ENCODE measurements at regions not wholly inside any gene's neighbourhood (a gene's known extent, or its start where the extent isn't known, plus 50 kb on each side); places are given as distances from the start of the nearest gene placed in this dataset.

- TF ChIP-seq, protein P1, sequence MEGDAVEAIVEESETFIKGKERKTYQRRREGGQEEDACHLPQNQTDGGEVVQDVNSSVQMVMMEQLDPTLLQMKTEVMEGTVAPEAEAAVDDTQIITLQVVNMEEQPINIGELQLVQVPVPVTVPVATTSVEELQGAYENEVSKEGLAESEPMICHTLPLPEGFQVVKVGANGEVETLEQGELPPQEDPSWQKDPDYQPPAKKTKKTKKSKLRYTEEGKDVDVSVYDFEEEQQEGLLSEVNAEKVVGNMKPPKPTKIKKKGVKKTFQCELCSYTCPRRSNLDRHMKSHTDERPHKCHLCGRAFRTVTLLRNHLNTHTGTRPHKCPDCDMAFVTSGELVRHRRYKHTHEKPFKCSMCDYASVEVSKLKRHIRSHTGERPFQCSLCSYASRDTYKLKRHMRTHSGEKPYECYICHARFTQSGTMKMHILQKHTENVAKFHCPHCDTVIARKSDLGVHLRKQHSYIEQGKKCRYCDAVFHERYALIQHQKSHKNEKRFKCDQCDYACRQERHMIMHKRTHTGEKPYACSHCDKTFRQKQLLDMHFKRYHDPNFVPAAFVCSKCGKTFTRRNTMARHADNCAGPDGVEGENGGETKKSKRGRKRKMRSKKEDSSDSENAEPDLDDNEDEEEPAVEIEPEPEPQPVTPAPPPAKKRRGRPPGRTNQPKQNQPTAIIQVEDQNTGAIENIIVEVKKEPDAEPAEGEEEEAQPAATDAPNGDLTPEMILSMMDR (conservative IDR thresholded peaks at IDR 0.05 in 1 of 2, IDR thresholded peaks at IDR 0.05 in 1 of 2; ENCODE audit: low read depth in 1 of 2, low read length in 2 of 2): no peak
- TF ChIP-seq EZH2 (IDR thresholded peaks at IDR 0.05; ENCODE audit: low read length, missing control alignments): no peak
Observed at GRCh38 chr6:1170794-1171193, 141.1 kb upstream of the FOXQ1 start.
